ENCODE measurements at regions not wholly inside any gene's neighbourhood (a gene's known extent, or its start where the extent isn't known, plus 50 kb on each side); places are given as distances from the start of the nearest gene placed in this dataset.

DNA sequence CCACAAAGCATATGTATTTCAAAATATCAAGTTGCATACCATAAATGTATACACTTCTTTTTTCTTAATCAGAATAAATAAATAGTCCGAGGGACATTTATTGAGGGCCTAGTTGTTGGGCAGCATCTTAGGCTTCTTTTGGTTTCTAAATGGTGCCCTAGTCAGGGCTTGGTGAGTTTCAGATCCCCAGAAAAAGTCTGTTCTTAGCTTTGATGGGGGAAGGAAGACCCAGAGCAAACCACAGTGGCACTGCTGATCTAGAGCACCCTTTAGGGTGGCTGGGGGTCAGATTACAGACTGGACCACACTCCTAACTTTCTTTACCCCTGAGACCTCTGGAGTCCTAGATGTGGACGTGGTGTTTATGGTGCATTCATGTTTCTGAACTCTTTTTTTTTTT is 97.8 kb downstream of the C9orf152 start:
- intact Hi-C loops (cut with micrococcal nuclease): no loop called here
- CTCF ChIA-PET: no interaction called here
- TF ChIP-seq, protein P1, sequence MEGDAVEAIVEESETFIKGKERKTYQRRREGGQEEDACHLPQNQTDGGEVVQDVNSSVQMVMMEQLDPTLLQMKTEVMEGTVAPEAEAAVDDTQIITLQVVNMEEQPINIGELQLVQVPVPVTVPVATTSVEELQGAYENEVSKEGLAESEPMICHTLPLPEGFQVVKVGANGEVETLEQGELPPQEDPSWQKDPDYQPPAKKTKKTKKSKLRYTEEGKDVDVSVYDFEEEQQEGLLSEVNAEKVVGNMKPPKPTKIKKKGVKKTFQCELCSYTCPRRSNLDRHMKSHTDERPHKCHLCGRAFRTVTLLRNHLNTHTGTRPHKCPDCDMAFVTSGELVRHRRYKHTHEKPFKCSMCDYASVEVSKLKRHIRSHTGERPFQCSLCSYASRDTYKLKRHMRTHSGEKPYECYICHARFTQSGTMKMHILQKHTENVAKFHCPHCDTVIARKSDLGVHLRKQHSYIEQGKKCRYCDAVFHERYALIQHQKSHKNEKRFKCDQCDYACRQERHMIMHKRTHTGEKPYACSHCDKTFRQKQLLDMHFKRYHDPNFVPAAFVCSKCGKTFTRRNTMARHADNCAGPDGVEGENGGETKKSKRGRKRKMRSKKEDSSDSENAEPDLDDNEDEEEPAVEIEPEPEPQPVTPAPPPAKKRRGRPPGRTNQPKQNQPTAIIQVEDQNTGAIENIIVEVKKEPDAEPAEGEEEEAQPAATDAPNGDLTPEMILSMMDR (IDR thresholded peaks at IDR 0.05): no peak
- H3K4me1 Mint-ChIP-seq (ENCODE audit: low read depth): no peaks in the 10 kb centered on the region
- DNase-seq: no peak
- no peak overlapping the region for H3K27ac Mint-ChIP-seq
- no peak for ATAC-seq
- POLR2A ChIA-PET: interaction anchor here (0.6 to 1.2 kb wide), 2 partner anchors 48 to 216 kb away, joined by 3 read pairs; no protein-coding TSS in a partner anchor
- H3K36me3 Mint-ChIP-seq (ENCODE audit: low read depth): no peaks in the 10 kb centered on the region
- no peak overlapping the region for H3K4me3 Mint-ChIP-seq
- no peaks in the 10 kb centered on the region for H3K27me3 Mint-ChIP-seq
- no peaks in the 10 kb centered on the region for H3K9me3 Mint-ChIP-seq

DNA sequence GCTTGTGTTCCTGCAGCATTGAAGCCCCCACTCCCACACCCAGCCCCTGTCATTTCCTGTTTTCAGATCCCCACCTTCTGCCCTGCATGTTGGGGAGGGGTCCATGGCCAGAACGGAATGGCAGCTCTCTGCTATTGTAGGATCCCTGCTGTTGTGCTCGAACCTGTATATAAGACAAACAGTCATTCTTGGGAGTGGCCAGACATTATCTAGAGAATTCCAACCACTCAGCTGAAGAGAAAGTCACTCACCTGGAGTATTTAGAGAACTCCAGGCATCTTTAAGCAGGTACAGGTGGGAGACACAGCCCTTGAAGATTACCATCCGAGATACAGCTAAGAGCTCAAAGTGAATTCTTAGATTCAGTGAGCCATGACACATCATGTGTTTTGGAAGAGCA is 96.1 kb downstream of the C9orf152 start:
- intact Hi-C loops (cut with micrococcal nuclease): no loop called here
- DNase-seq (no peak), ATAC-seq (no peak)
- Mint-ChIP-seq H3K27me3 (no peaks in the 10 kb centered on the region), H3K9me3 (no peaks in the 10 kb centered on the region), H3K4me3 (no peak overlapping the region), H3K36me3 (ENCODE audit: low read depth) (no peaks in the 10 kb centered on the region), H3K4me1 (ENCODE audit: low read depth) (no peaks in the 10 kb centered on the region), H3K27ac (no peak overlapping the region)
- POLR2A ChIA-PET: no interaction called here
- CTCF ChIA-PET: no interaction called here
- TF ChIP-seq, protein P1 (IDR thresholded peaks at IDR 0.05): no peak

DNA sequence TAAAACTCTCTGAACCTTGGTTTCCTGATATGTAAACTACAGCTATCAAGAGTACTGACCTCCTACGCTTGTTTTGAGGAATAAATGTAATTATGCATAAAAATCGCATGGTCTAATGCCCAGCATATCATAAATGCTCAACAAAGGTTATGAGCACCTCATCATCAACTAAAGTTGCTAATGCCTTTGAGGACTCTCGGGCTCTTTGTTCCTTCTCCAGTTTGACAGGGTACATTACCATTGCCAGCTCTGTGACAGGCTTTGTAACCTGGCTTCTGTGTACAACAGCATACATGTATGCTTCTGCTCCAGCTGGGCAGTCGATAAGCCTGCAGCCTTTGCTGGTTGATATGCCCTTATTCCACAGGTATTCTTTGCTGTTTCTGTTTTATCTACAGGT is 95.2 kb downstream of the C9orf152 start:
- ChIA-PET CTCF (no interaction called here), POLR2A (no interaction called here)
- H3K9me3 Mint-ChIP-seq: no peaks in the 10 kb centered on the region
- no peak overlapping the region for H3K4me3 Mint-ChIP-seq
- TF ChIP-seq, protein P1 (IDR thresholded peaks at IDR 0.05): no peak
- H3K36me3 Mint-ChIP-seq (ENCODE audit: low read depth): no peaks in the 10 kb centered on the region
- no peak for ATAC-seq
- H3K27me3 Mint-ChIP-seq: no peaks in the 10 kb centered on the region
- no peak overlapping the region for H3K27ac Mint-ChIP-seq
- DNase-seq: no peak
- intact Hi-C loops (cut with micrococcal nuclease): no loop called here
- H3K4me1 Mint-ChIP-seq (ENCODE audit: low read depth): no peaks in the 10 kb centered on the region

DNA sequence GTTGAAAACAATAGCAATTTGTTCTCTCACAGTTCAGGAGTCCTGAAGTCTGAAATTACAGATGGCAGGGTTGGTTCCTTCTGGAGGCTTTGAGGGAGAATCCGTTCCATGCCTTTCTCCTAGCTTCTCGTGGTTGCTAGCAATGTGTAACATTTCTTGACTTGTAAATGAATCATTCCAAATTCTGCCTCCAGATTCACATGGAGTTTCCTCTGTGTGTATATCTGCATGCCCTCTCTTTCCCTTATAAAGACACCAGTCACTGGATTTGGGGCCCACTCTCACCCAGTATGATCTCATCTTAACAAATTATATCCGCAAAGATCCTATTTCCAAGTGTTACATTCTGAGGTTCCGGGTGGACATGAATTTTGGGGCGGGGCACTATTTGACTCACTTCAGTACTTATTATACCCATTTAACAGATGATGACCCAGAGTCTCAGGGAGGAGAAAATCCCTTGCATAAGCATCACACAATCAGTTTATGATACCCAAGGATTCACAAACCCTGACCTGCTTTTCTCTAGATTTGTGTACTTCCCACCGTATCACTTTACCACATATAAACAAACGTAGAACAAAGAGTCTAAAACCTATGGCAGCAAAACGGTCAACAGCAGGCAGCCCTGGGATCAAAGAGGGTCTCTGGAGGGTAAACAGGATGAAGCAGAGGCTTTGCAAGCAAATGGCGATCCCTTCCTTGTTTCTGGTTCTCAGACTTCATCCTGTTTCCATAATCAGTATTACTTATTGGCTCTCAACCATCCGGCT is 93.7 kb downstream of the C9orf152 start:
- POLR2A ChIA-PET: interaction anchor here (0.6 kb wide), 1 partner anchor 181 kb away, joined by 3 read pairs; no protein-coding TSS in a partner anchor
- Mint-ChIP-seq H3K27ac (no peak overlapping the region), H3K4me3 (no peak overlapping the region), H3K36me3 (ENCODE audit: low read depth) (no peaks in the 10 kb centered on the region), H3K4me1 (ENCODE audit: low read depth) (no peaks in the 10 kb centered on the region), H3K9me3 (no peaks in the 10 kb centered on the region), H3K27me3 (no peaks in the 10 kb centered on the region)
- CTCF ChIA-PET: no interaction called here
- TF ChIP-seq, protein P1 (IDR thresholded peaks at IDR 0.05): no peak
- no peak for DNase-seq
- ATAC-seq: no peak
- intact Hi-C loops (cut with micrococcal nuclease): no loop called here

DNA sequence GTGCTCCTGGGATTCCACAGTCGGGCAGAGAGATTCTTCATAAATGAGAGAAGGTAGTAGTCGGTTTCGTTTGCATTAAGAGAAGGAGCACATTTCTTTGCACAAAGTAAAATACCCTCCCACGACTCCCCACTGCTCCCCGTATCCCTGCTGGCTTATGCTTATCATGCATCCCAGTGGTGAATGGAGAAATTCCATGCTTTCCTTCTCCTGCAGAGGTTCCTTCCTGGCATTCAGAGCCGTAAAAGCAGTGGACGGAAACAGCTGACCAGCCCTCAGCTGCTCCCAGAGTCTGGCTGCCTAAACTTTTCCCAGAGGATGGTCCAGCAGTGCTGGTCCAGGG is 93.1 kb downstream of the C9orf152 start:
- DNase-seq: no peak
- no peak overlapping the region for H3K4me3 Mint-ChIP-seq
- intact Hi-C loops (cut with micrococcal nuclease): no loop called here
- no peak for ATAC-seq
- H3K27ac Mint-ChIP-seq: no peak overlapping the region
- POLR2A ChIA-PET: no interaction called here
- CTCF ChIA-PET: no interaction called here
- TF ChIP-seq, protein P1 (IDR thresholded peaks at IDR 0.05): no peak
- no peaks in the 10 kb centered on the region for H3K9me3 Mint-ChIP-seq
- no peaks in the 10 kb centered on the region for H3K4me1 Mint-ChIP-seq (ENCODE audit: low read depth)
- no peaks in the 10 kb centered on the region for H3K36me3 Mint-ChIP-seq (ENCODE audit: low read depth)
- H3K27me3 Mint-ChIP-seq: no peaks in the 10 kb centered on the region

Data from activated CD8-positive, alpha-beta T cell treated with anti-CD3 and anti-CD28 coated beads for 36 hours (primary cell).